Muscle layer of duodenum (tissue), 2 donors: ENCODE measurements at regions not wholly inside any gene's neighbourhood (a gene's known extent, or its start where the extent isn't known, plus 50 kb on each side); places are given as distances from the start of the nearest gene placed in this dataset.
"Not testable (repeated sequence)": the region's sequence is repeated elsewhere in the genome, so short reads cannot be mapped to it uniquely, and the experiment has no call there.

Experiments used
- H3K27ac ChIP-seq: one replicate; pipeline ENCODE4 v1.7.0; 2013; ENCODE audit warnings: mild to moderate bottlenecking, low read length
- H3K27me3 ChIP-seq: one replicate; pipeline ENCODE4 v1.7.0; 2013; ENCODE audit warnings: low read depth, mild to moderate bottlenecking, control low read depth, low read length
- H3K36me3 ChIP-seq, 2 donors: one replicate each; pipeline ENCODE4 v1.7.0; 2013; ENCODE audit warnings: low read length in 2 of 2, control low read depth in 1 of 2, mild to moderate bottlenecking in 1 of 2; ENCODE audit not compliant: insufficient read depth in 2 of 2, control insufficient read depth in 1 of 2
- H3K4me1 ChIP-seq, 2 donors: one replicate each; pipeline ENCODE4 v1.7.0; 2013; ENCODE audit warnings: low read length in 2 of 2, mild to moderate bottlenecking in 2 of 2, control low read depth in 1 of 2, moderate library complexity in 1 of 2; ENCODE audit not compliant: insufficient read depth in 2 of 2, control insufficient read depth in 1 of 2
- H3K4me3 ChIP-seq, 2 donors: one replicate each; pipeline ENCODE4 v1.7.0; 2013; ENCODE audit warnings: low read length in 2 of 2, low read depth in 1 of 2, mild to moderate bottlenecking in 1 of 2
- H3K9me3 ChIP-seq, 2 donors: one replicate each; pipeline ENCODE4 v1.7.0; 2013; ENCODE audit warnings: low read length in 2 of 2, control low read depth in 1 of 2, mild to moderate bottlenecking in 1 of 2; ENCODE audit not compliant: control insufficient read depth in 1 of 2
- donor health status: healthy.

DNA sequence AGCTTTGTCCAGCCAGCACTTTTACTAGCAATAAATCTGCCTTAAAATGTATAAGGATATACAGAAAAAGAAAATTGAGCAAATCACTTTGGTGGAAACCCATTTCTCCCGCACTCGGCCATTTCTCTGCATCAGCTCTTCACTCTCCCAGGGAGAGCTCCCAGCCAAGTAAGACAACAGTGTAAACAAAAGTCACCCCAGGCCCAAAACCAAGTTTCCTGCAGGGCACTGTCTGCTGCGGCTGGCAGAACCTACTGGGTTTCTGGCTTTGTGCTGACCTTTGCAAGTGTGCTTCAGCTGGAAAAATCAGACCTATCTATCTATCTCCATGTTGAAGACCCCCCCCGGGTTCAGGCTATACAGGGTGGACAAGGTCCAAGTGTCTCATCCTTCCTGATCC lies 476.7 kb upstream of the CAMK1G start:
- H3K27ac ChIP-seq, result no peak overlapping the region
- H3K27me3 ChIP-seq, result no peaks in the 10 kb centered on the region
- no peaks in the 10 kb centered on the region for H3K9me3 ChIP-seq
- peaks cover 7 to 11% of the 10 kb centered on the region in 2 donors for H3K4me1 ChIP-seq
- no peak overlapping the region for H3K4me3 ChIP-seq
- no peaks in the 10 kb centered on the region for H3K36me3 ChIP-seq

DNA sequence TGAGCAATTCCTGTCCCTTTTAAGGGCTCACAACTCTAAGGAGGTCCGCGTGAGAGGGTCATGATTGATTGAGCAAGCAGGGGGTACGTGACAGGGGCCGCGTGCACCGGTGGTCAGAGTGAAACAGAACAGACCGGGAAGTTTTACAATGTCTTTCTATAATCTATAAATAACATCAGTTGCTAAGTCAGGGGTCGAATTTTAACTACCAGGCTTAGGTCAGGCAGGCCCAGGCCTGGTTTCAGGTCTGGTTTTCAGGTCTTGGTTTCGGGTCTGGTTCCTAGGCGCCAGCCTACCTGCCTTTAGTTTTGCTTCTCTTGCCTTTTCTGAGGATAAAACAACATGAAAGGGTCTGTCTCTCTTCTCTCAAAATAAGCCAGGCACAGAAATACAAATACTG lies 476.0 kb upstream of the CAMK1G start:
- no peak overlapping the region for H3K27ac ChIP-seq
- no peaks in the 10 kb centered on the region for H3K27me3 ChIP-seq
- no peaks in the 10 kb centered on the region for H3K9me3 ChIP-seq

GRCh38 chr1:209109001-209109785 lies 474.3 kb upstream of the CAMK1G start:
- Histone ChIP-seq H3K4me3 (no peak overlapping the region), H3K27me3 (no peaks in the 10 kb centered on the region), H3K4me1 (peaks cover 7 to 11% of the 10 kb centered on the region in 2 donors), H3K27ac (no peak overlapping the region), H3K9me3 (no peaks in the 10 kb centered on the region), H3K36me3 (no peaks in the 10 kb centered on the region)

More for the DNA sequence above, 476.0 kb upstream of the CAMK1G start:
- Histone ChIP-seq H3K4me1 (peaks cover 7 to 11% of the 10 kb centered on the region in 2 donors), H3K36me3 (no peaks in the 10 kb centered on the region), H3K4me3 (no peak overlapping the region)

GRCh38 chr1:209113521-209113920 lies 470.0 kb upstream of the CAMK1G start:
- Histone ChIP-seq H3K9me3 (no peaks in the 10 kb centered on the region), H3K4me3 (no peak overlapping the region), H3K27ac (no peak overlapping the region), H3K4me1 (no peaks in the 10 kb centered on the region), H3K27me3 (no peaks in the 10 kb centered on the region), H3K36me3 (no peaks in the 10 kb centered on the region)

GRCh38 chr1:209116705-209117104 lies 466.8 kb upstream of the CAMK1G start:
- Histone ChIP-seq H3K27ac (no peak overlapping the region), H3K27me3 (no peaks in the 10 kb centered on the region), H3K9me3 (no peaks in the 10 kb centered on the region), H3K4me1 (no peaks in the 10 kb centered on the region), H3K36me3 (no peaks in the 10 kb centered on the region), H3K4me3 (no peak overlapping the region)

DNA sequence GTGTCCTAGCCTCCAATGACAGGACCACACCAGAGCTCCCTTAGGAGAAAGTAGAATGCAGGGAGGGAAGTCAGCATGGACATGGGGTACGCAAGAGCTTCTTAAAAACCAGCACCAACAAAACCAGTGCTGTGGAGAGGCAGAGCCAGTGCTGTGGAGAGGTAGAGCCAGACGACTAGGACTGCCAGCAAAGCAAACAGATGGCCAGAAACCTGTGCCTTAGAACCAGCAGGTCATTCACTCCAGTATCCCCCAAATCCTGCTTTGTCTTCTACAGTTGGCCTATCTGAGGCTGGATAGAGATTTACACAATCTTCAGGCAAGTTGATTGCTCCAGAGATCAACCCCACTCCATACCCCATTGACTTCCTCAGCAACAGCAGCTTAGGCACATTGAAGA lies 459.9 kb upstream of the CAMK1G start:
- Histone ChIP-seq H3K27me3 (no peaks in the 10 kb centered on the region), H3K27ac (no peak overlapping the region), H3K9me3 (no peaks in the 10 kb centered on the region), H3K4me1 (no peaks in the 10 kb centered on the region), H3K4me3 (no peak overlapping the region), H3K36me3 (no peaks in the 10 kb centered on the region)

DNA sequence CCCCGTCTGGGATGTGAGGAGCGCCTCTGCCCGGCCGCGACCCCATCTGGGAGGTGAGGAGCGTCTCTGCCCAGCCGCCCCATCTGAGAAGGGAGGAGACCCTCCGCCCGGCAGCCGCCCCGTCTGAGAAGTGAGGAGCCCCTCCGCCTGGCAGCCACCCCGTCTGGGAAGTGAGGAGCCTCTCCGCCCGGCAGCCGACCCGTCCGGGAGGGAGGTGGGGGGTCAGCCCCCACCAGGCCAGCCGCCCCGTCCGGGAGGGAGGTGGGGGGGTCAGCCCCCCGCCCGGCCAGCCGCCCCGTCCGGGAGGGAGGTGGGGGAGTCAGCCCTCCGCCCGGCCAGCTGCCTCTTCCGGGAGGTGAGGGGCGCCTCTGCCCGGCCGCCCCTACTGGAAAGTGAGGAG lies 454.4 kb upstream of the CAMK1G start:
- H3K36me3 ChIP-seq, H3K4me3 ChIP-seq, H3K27me3 ChIP-seq, H3K4me1 ChIP-seq, H3K27ac ChIP-seq, H3K9me3 ChIP-seq: not testable (repeated sequence)

GRCh38 chr1:209130886-209131285 lies 452.6 kb upstream of the CAMK1G start:
- H3K4me3 ChIP-seq, result no peak overlapping the region
- H3K27ac ChIP-seq, result no peak overlapping the region
- H3K27me3 ChIP-seq, result no peaks in the 10 kb centered on the region
- H3K36me3 ChIP-seq, result no peaks in the 10 kb centered on the region
- H3K4me1 ChIP-seq, result no peaks in the 10 kb centered on the region
- H3K9me3 ChIP-seq, result no peaks in the 10 kb centered on the region

GRCh38 chr1:209132736-209133467 lies 450.6 kb upstream of the CAMK1G start:
- Histone ChIP-seq H3K27me3 (no peaks in the 10 kb centered on the region), H3K4me3 (no peak overlapping the region), H3K9me3 (no peaks in the 10 kb centered on the region), H3K4me1 (no peaks in the 10 kb centered on the region), H3K36me3 (no peaks in the 10 kb centered on the region), H3K27ac (no peak overlapping the region)

GRCh38 chr1:209134001-209134400 lies 449.5 kb upstream of the CAMK1G start:
- Histone ChIP-seq H3K9me3 (no peaks in the 10 kb centered on the region), H3K4me3 (no peak overlapping the region), H3K36me3 (no peaks in the 10 kb centered on the region), H3K27ac (no peak overlapping the region), H3K27me3 (no peaks in the 10 kb centered on the region), H3K4me1 (no peaks in the 10 kb centered on the region)

- Histone ChIP-seq H3K27ac (no peak overlapping the region), H3K36me3 (no peaks in the 10 kb centered on the region), H3K27me3 (no peaks in the 10 kb centered on the region), H3K9me3 (no peaks in the 10 kb centered on the region), H3K4me1 (no peaks in the 10 kb centered on the region), H3K4me3 (no peak overlapping the region)
These were observed 439.6 kb upstream of the CAMK1G start for GRCh38 chr1:209143916-209144315.
